GM23248 (cell line): ENCODE measurements at regions not wholly inside any gene's neighbourhood (a gene's known extent, or its start where the extent isn't known, plus 50 kb on each side); places are given as distances from the start of the nearest gene placed in this dataset.

Experiments
- EZH2 ChIP-seq: fragments of 200-600 bp; sonication (generic); IDR thresholded peaks from 2 replicates; pipeline ENCODE4 v1.6.1; 2018; ENCODE audit warnings: antibody characterized with exemption, mild to moderate bottlenecking; ENCODE audit not compliant: insufficient read depth, poor library complexity, severe bottlenecking
- EZH2phosphoT487 ChIP-seq: fragments of 200-600 bp; sonication (generic); IDR thresholded peaks from 2 replicates; pipeline ENCODE4 v1.6.1; 2018; ENCODE audit warnings: antibody characterized with exemption, moderate library complexity, mild to moderate bottlenecking, low read depth; ENCODE audit not compliant: insufficient read depth

- TF ChIP-seq EZH2, result no peak
- no peak for TF ChIP-seq EZH2phosphoT487
Observed at GRCh38 chr9:28056006-28056405, 482.7 kb upstream of the C9orf72 start.
